Mesenchymal stem cell (in vitro differentiated cells and primary cell): ENCODE measurements at regions not wholly inside any gene's neighbourhood (a gene's known extent, or its start where the extent isn't known, plus 50 kb on each side); places are given as distances from the start of the nearest gene placed in this dataset.

Source experiments
- DNase-seq: peaks from one replicate; pipeline ENCODE4 v3.0.0-alpha.2; 2013
- H2AFZ ChIP-seq: one replicate; pipeline ENCODE4 v1.6.1; 2013; ENCODE audit warnings: low read depth, mild to moderate bottlenecking, control low read depth, inconsistent platforms, low read length, moderate library complexity
- H2AK5ac ChIP-seq: 2 replicates; pipeline ENCODE4 v1.6.1; 2013; ENCODE audit warnings: low read length, moderate library complexity, mild to moderate bottlenecking, inconsistent platforms; ENCODE audit not compliant: severe bottlenecking
- H2BK120ac ChIP-seq: one replicate; pipeline ENCODE4 v1.6.1; 2013; ENCODE audit warnings: low read depth, mild to moderate bottlenecking, inconsistent platforms, low read length, moderate library complexity
- H2BK12ac ChIP-seq, 2 experiments: one replicate each; pipeline ENCODE4 v1.6.1; 2013; ENCODE audit warnings: inconsistent platforms in 2 of 2, low read length in 2 of 2, mild to moderate bottlenecking in 2 of 2, moderate library complexity in 2 of 2, control low read depth in 1 of 2
- H2BK15ac ChIP-seq: one replicate; pipeline ENCODE4 v1.6.1; 2013; ENCODE audit warnings: mild to moderate bottlenecking, low read depth, inconsistent platforms; ENCODE audit not compliant: poor library complexity, severe bottlenecking
- H2BK5ac ChIP-seq: 2 replicates; pipeline ENCODE4 v1.6.1; 2013; ENCODE audit warnings: low read depth, mild to moderate bottlenecking, low read length, control low read depth, inconsistent platforms; ENCODE audit not compliant: poor library complexity, severe bottlenecking
- H3K14ac ChIP-seq, 2 experiments: one replicate each; pipeline ENCODE4 v1.6.1; 2013; ENCODE audit warnings: inconsistent platforms in 2 of 2, low read length in 2 of 2, control low read depth in 1 of 2, mild to moderate bottlenecking in 1 of 2, moderate library complexity in 1 of 2
- H3K18ac ChIP-seq, 2 experiments: one replicate each; pipeline ENCODE4 v1.6.1; 2013; ENCODE audit warnings: inconsistent platforms in 2 of 2, low read length in 2 of 2, control low read depth in 1 of 2, low read depth in 1 of 2, mild to moderate bottlenecking in 1 of 2
- H3K23ac ChIP-seq, 2 experiments: one replicate each; pipeline ENCODE4 v1.6.1; 2013; ENCODE audit warnings: inconsistent platforms in 2 of 2, low read length in 2 of 2, mild to moderate bottlenecking in 2 of 2, moderate library complexity in 2 of 2, control low read depth in 1 of 2
- H3K27ac ChIP-seq: 2 replicates; pipeline ENCODE4 v1.5.1; 2013; ENCODE audit warnings: mild to moderate bottlenecking, moderate library complexity, low read length, control low read depth, inconsistent platforms; ENCODE audit not compliant: poor library complexity, severe bottlenecking
- H3K27me3 ChIP-seq, 2 experiments: 2 replicates each; pipeline versions ENCODE4 v1.6.1 to v1.7.0; 2013; ENCODE audit warnings: low read length in 2 of 2, mild to moderate bottlenecking in 2 of 2, moderate library complexity in 2 of 2, control low read depth in 1 of 2, inconsistent platforms in 1 of 2; ENCODE audit not compliant: control insufficient read depth in 1 of 2, insufficient read depth in 1 of 2
- H3K36me3 ChIP-seq, 2 experiments: 2 replicates each; pipeline versions ENCODE4 v1.6.1 to v1.7.0; 2013; ENCODE audit warnings: low read length in 2 of 2, control low read depth in 1 of 2, inconsistent platforms in 1 of 2, low read depth in 1 of 2, mild to moderate bottlenecking in 1 of 2; ENCODE audit not compliant: insufficient read depth in 2 of 2, control insufficient read depth in 1 of 2
- H3K4ac ChIP-seq, 2 experiments: one replicate each; pipeline ENCODE4 v1.6.1; 2013; ENCODE audit warnings: inconsistent platforms in 2 of 2, low read length in 2 of 2, mild to moderate bottlenecking in 2 of 2, moderate library complexity in 2 of 2, control low read depth in 1 of 2, low read depth in 1 of 2
- H3K4me1 ChIP-seq: 2 replicates; pipeline ENCODE4 v1.6.1; 2013; ENCODE audit warnings: low read depth, low read length, control low read depth; ENCODE audit not compliant: control insufficient read depth, insufficient read depth
- H3K4me2 ChIP-seq: 2 replicates; pipeline ENCODE4 v1.6.1; 2013; ENCODE audit warnings: low read length, mild to moderate bottlenecking, inconsistent platforms; ENCODE audit not compliant: poor library complexity, severe bottlenecking
- H3K4me3 ChIP-seq, 2 experiments: 2 replicates each; pipeline versions ENCODE4 v1.5.1 to v1.7.0; 2013; ENCODE audit warnings: low read length in 2 of 2, mild to moderate bottlenecking in 2 of 2, control low read depth in 1 of 2, low read depth in 1 of 2; ENCODE audit not compliant: insufficient read depth in 1 of 2
- H3K79me1 ChIP-seq: replicated peaks from 2 replicates; pipeline ENCODE4 v1.6.1; 2013; ENCODE audit warnings: mild to moderate bottlenecking, control low read depth, low read length, inconsistent platforms; ENCODE audit not compliant: poor library complexity, severe bottlenecking
- H3K9ac ChIP-seq: 2 replicates; pipeline ENCODE4 v1.7.0; 2013; ENCODE audit warnings: mild to moderate bottlenecking, low read length, moderate library complexity
- H3K9me3 ChIP-seq: 2 replicates; pipeline ENCODE4 v1.7.0; 2013; ENCODE audit warnings: mild to moderate bottlenecking, low read length; ENCODE audit not compliant: control insufficient read depth
- H4K8ac ChIP-seq: one replicate; pipeline ENCODE4 v1.6.1; 2013; ENCODE audit warnings: inconsistent platforms, mild to moderate bottlenecking, low read length, moderate library complexity
- H4K91ac ChIP-seq: one replicate; pipeline ENCODE4 v1.6.1; 2013; ENCODE audit warnings: mild to moderate bottlenecking, low read length, inconsistent platforms
- whole genome bisulfite sequencing: methylation state at CpG from one replicate; pipeline ENCODE4 v1.1.7; 2013; ENCODE audit warnings: mixed read lengths; 5-methylcytosine and 5-hydroxymethylcytosine counted together

DNA sequence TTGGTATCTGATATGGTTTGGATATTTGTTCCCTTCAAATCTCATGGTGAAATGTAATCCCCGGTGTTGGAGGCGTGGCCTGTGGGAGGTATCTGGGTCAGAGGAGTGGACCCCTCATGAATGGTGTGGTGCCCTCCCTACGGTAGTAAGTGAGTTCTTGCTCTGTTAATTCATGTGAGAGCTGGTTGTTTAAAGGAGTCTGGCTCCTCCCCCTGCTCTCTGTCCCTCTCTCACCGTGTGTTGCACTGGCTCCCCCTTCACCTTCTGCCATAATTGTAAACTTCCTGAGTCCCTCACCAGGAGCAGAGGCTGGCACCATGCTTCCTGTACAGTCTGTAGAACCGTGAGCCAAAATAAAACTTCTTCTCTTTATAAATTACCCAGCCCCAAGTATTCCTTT lies 246.9 kb upstream of the AGTR1 start:
- no peak overlapping the region for H3K9ac ChIP-seq
- no peak overlapping the region for H2BK5ac ChIP-seq
- no peaks in the 10 kb centered on the region for H3K4me1 ChIP-seq
- no peaks in the 10 kb centered on the region for H3K79me1 ChIP-seq
- no peaks in the 10 kb centered on the region for H3K36me3 ChIP-seq
- H3K4me2 ChIP-seq = no peak overlapping the region
- no peak overlapping the region for H4K91ac ChIP-seq
- no peak overlapping the region for H3K23ac ChIP-seq
- H3K4me3 ChIP-seq = no peak overlapping the region
- H3K18ac ChIP-seq = no peak overlapping the region
- H2AK5ac ChIP-seq = no peak overlapping the region
- H3K9me3 ChIP-seq = no peaks in the 10 kb centered on the region
- no peak overlapping the region for H4K8ac ChIP-seq
- WGBS = 60% methylated on average over 4 of the region's 5 CpGs
- no peak overlapping the region for H2BK15ac ChIP-seq
- H3K4ac ChIP-seq = no peak overlapping the region
- H3K27me3 ChIP-seq = no peaks in the 10 kb centered on the region
- H2BK12ac ChIP-seq = no peak overlapping the region
- no peak overlapping the region for H3K27ac ChIP-seq
- H3K14ac ChIP-seq = no peak overlapping the region
- H2BK120ac ChIP-seq = no peak overlapping the region
- DNase-seq = no peak
- no peak overlapping the region for H2AFZ ChIP-seq

DNA sequence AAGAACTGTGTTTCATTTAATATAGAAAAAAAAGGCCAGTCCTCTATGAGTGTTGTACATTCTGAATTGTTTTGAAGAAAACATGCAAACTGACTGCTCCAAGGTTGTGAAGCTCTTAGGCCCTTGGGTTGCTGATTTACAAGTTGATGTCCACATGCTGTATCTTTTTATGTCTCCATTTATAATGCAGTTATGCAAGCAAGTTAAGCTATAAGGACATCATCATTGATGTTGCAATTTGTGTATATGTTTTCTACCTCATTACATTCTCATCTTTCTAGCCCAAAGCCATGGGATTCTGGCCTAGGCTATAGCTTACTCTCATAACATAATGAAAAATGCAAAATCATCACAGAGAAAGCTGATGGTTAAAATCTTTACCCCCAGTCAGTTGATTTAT lies 245.7 kb upstream of the AGTR1 start:
- no peaks in the 10 kb centered on the region for H3K79me1 ChIP-seq
- H3K14ac ChIP-seq = no peak overlapping the region
- no peak overlapping the region for H2BK120ac ChIP-seq
- no peak overlapping the region for H3K27ac ChIP-seq
- H2AFZ ChIP-seq = no peak overlapping the region
- no peak overlapping the region for H2AK5ac ChIP-seq
- no peak for DNase-seq
- no peak overlapping the region for H2BK15ac ChIP-seq
- H4K91ac ChIP-seq = no peak overlapping the region
- H3K4me3 ChIP-seq = no peak overlapping the region
- no peak overlapping the region for H3K18ac ChIP-seq
- no peak overlapping the region for H2BK12ac ChIP-seq
- H3K4me2 ChIP-seq = no peak overlapping the region
- H3K9me3 ChIP-seq = no peaks in the 10 kb centered on the region
- no peak overlapping the region for H3K9ac ChIP-seq
- H3K36me3 ChIP-seq = no peaks in the 10 kb centered on the region
- no peak overlapping the region for H2BK5ac ChIP-seq
- no peaks in the 10 kb centered on the region for H3K4me1 ChIP-seq
- H3K23ac ChIP-seq = no peak overlapping the region
- no peaks in the 10 kb centered on the region for H3K27me3 ChIP-seq
- no peak overlapping the region for H4K8ac ChIP-seq
- no peak overlapping the region for H3K4ac ChIP-seq

GRCh38 chr3:148453781-148454191 lies 243.9 kb upstream of the AGTR1 start:
- H4K91ac ChIP-seq = no peak overlapping the region
- no peak overlapping the region for H3K23ac ChIP-seq
- H4K8ac ChIP-seq = no peak overlapping the region
- no peaks in the 10 kb centered on the region for H3K9me3 ChIP-seq
- no peak overlapping the region for H3K14ac ChIP-seq
- H2BK5ac ChIP-seq = no peak overlapping the region
- H3K4ac ChIP-seq = no peak overlapping the region
- WGBS = 55% methylated on average over 2 of the region's 3 CpGs
- no peaks in the 10 kb centered on the region for H3K36me3 ChIP-seq
- H2BK12ac ChIP-seq = no peak overlapping the region
- no peak overlapping the region for H2AFZ ChIP-seq
- no peaks in the 10 kb centered on the region for H3K4me1 ChIP-seq
- no peak overlapping the region for H3K27ac ChIP-seq
- no peak overlapping the region for H2AK5ac ChIP-seq
- no peak overlapping the region for H2BK120ac ChIP-seq
- H3K4me3 ChIP-seq = no peak overlapping the region
- H3K9ac ChIP-seq = no peak overlapping the region
- H3K18ac ChIP-seq = no peak overlapping the region
- DNase-seq = no peak
- no peaks in the 10 kb centered on the region for H3K79me1 ChIP-seq
- no peak overlapping the region for H3K4me2 ChIP-seq
- H2BK15ac ChIP-seq = no peak overlapping the region
- no peaks in the 10 kb centered on the region for H3K27me3 ChIP-seq

DNA sequence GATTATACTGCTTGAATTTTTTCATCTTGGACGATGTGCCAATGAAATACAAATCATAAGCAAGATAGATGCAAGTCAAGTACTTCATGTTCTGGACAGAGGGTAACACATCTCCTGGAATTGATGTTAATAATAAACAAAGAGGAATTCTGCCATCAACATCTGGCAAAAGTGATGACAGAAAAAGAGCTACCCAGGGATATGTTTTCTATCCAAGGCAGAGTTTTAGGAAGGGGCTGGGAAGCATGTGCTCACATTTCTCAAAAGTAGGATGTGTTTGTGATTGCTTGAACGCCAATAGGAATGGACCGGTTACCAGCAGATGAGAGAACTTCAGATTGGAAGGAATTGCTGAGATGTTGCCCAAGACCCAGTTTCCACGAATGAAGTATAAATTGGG lies 242.6 kb upstream of the AGTR1 start:
- WGBS = 99% methylated on average over 3 of the region's 4 CpGs
- Histone ChIP-seq H3K18ac (no peak overlapping the region), H3K23ac (no peak overlapping the region), H2BK12ac (no peak overlapping the region), H2AFZ (no peak overlapping the region), H3K4me2 (no peak overlapping the region), H2BK5ac (no peak overlapping the region), H3K4me3 (no peak overlapping the region), H3K79me1 (no peaks in the 10 kb centered on the region), H3K27ac (no peak overlapping the region), H3K4ac (no peak overlapping the region), H3K9me3 (no peaks in the 10 kb centered on the region), H3K4me1 (no peaks in the 10 kb centered on the region), H3K9ac (no peak overlapping the region), H2AK5ac (no peak overlapping the region), H3K14ac (no peak overlapping the region), H2BK15ac (no peak overlapping the region), H4K91ac (no peak overlapping the region), H3K36me3 (no peaks in the 10 kb centered on the region), H3K27me3 (no peaks in the 10 kb centered on the region), H2BK120ac (no peak overlapping the region), H4K8ac (no peak overlapping the region)
- DNase-seq = no peak
